Aorta (tissue), 5 donors: ENCODE measurements at regions not wholly inside any gene's neighbourhood (a gene's known extent, or its start where the extent isn't known, plus 50 kb on each side); places are given as distances from the start of the nearest gene placed in this dataset.

Experiments
- ATAC-seq: fragments of 200-7000 bp; cut with Tn5 transposase; one replicate; pipeline ENCODE4 v1.9.1; 2022; ENCODE audit warnings: moderate library complexity; ENCODE audit not compliant: low FRiP score
- DNase-seq, 2 donors: peaks; one replicate each; pipeline ENCODE4 v3.0.0-alpha.2; 2020
- H3K27ac ChIP-seq, 2 donors: one replicate each; pipeline ENCODE4 v1.5.1; 2013; ENCODE audit warnings: low read length in 2 of 2, mild to moderate bottlenecking in 2 of 2, moderate library complexity in 2 of 2, control low read depth in 1 of 2, inconsistent platforms in 1 of 2, low read depth in 1 of 2
- H3K27me3 ChIP-seq, 2 donors: one replicate each; pipeline ENCODE4 v1.6.1; 2013; ENCODE audit warnings: control low read depth in 1 of 2, low read length in 1 of 2, mild to moderate bottlenecking in 1 of 2, moderate library complexity in 1 of 2; ENCODE audit not compliant: insufficient read depth in 2 of 2, control insufficient read depth in 1 of 2
- H3K36me3 ChIP-seq, 2 donors: one replicate each; pipeline ENCODE4 v1.6.1; 2013; ENCODE audit warnings: control low read depth in 1 of 2, low read length in 1 of 2, mild to moderate bottlenecking in 1 of 2; ENCODE audit not compliant: insufficient read depth in 2 of 2, control insufficient read depth in 1 of 2
- H3K4me1 ChIP-seq, 2 donors: one replicate each; pipeline ENCODE4 v1.6.1; 2013; ENCODE audit warnings: low read length in 2 of 2, control low read depth in 1 of 2, mild to moderate bottlenecking in 1 of 2, moderate library complexity in 1 of 2; ENCODE audit not compliant: insufficient read depth in 2 of 2, control insufficient read depth in 1 of 2
- H3K4me3 ChIP-seq, 2 donors: one replicate each; pipeline ENCODE4 v1.5.1; 2013; ENCODE audit warnings: low read length in 2 of 2, control low read depth in 1 of 2, mild to moderate bottlenecking in 1 of 2
- H3K9me3 ChIP-seq: one replicate; pipeline ENCODE4 v1.6.1; 2013; ENCODE audit warnings: mild to moderate bottlenecking, low read length; ENCODE audit not compliant: control insufficient read depth
- WGBS, 2 donors: extraction: QIAGEN DNeasy Blood & Tissue Kit; methylation state at CpG; one replicate each; pipeline ENCODE4 v1.1.7; 2013; 5-methylcytosine and 5-hydroxymethylcytosine counted together
- intact Hi-C, 2 donors: fragments of 100-400 bp; cut with DNase I; formaldehyde crosslinking; loops; one replicate each; pipeline versions ENCODE4 v1.14.2 to v1.15.0; 2022
- donor health status: healthy with polysubstance abuse.
- donor health status: Bipolar disorder and iron deficiency.
- donor health status: DM: no; HTN: no; CAD: no.
- donor health status: DM: no; HTN: no; CAD: no.
- donor health status: DM: yes; HTN: yes; CAD: no.

DNA sequence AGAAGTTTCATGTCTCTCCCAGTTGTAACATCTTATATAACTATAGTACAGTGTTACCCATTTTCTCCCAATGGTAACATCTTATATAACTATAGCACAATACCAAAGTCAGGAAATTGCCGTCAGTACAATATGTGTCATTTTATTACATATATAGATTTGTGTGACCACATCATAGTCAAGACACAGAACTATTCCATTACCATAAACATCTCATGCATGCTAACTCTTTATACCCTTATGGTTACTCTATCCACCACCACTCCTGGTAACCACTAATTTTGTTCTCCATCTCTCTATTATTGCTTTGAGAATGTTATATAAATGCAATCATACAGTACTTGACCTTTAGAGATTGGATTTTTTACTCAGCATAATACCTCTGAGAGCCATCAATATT, 120.7 kb downstream of the BACH1 start:
- 85 to 89% methylated on average over 1 of the region's 1 CpG for WGBS, 2 donors
- ATAC-seq: no peak
- intact Hi-C loops: no loop called here

DNA sequence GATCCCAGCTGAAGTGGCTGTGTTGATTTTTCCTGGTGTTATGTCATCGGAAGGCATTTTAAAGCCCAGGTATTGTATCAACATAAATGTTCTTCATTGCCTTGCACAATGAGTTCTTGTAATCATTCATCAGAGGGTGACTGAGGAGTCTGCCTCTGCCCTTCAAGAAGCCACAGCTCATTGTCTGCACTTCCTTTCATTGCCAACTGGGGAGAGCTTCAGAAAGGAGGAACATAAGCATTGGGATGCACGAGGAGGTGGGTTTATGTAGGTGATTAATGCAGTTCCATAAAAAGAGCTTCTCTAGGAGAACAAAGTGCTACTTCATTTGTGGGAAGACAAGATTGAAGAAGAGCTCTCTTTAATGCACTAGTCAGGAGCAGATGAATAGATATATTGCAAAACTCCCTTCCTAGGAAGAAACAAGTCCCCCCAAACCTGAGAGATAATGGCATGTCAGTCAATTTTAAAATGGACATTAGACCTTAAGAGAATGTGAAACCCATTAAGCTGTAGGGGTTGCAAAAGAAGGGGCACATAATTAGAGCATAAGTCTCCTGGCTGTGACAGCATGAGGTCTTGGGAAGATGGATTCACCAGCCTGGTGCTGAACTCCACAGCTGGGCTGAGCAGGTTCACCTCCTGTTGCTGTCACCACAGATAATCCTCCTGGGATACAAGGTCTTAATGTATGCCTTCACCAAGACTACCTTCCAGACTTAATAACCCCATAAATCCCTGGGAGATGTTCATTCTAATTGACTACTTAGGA, 124.6 kb downstream of the BACH1 start:
- 74 to 84% methylated on average over 2 of the region's 2 CpGs for WGBS, 2 donors
- Histone ChIP-seq H3K27ac (no peak overlapping the region), H3K4me1 (no peaks in the 10 kb centered on the region), H3K36me3 (no peaks in the 10 kb centered on the region), H3K27me3 (no peaks in the 10 kb centered on the region), H3K4me3 (no peak overlapping the region), H3K9me3 (no peaks in the 10 kb centered on the region)
- ATAC-seq (no peak), DNase-seq (no peak)
- intact Hi-C loops: no loop called here

More for the DNA sequence above, 120.7 kb downstream of the BACH1 start:
- no peak overlapping the region for H3K4me3 ChIP-seq
- H3K27ac ChIP-seq: no peak overlapping the region
- no peaks in the 10 kb centered on the region for H3K27me3 ChIP-seq
- no peaks in the 10 kb centered on the region for H3K36me3 ChIP-seq
- peaks cover 2% of the 10 kb centered on the region for H3K9me3 ChIP-seq
- H3K4me1 ChIP-seq: no peaks in the 10 kb centered on the region
- no peak for DNase-seq

DNA sequence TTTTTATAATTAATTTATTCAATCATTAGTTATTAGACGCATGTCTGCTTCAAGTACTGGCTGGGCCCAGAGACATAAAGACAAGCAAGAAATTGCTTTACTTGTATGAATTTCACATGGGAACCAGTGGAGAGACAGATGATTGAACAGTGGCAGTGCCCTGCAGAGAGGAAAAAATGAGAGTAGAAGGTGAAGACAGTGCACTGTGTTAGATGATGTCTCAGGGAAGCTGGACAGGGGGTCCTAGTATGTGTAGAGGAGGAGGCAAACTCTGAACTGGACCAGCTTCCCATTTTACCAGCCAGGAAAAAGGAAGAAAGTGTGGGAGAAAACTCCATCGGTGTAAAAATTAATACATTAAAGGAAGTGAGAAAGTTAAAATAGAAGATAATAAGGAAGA, 126.0 kb downstream of the BACH1 start:
- no peaks in the 10 kb centered on the region for H3K9me3 ChIP-seq
- no peaks in the 10 kb centered on the region for H3K36me3 ChIP-seq
- H3K4me3 ChIP-seq: no peak overlapping the region
- H3K27ac ChIP-seq: no peak overlapping the region
- intact Hi-C loops: no loop called here
- no peak for DNase-seq
- ATAC-seq: no peak
- 75 to 93% methylated on average over 2 of the region's 2 CpGs for WGBS, 2 donors
- no peaks in the 10 kb centered on the region for H3K4me1 ChIP-seq
- H3K27me3 ChIP-seq: no peaks in the 10 kb centered on the region

DNA sequence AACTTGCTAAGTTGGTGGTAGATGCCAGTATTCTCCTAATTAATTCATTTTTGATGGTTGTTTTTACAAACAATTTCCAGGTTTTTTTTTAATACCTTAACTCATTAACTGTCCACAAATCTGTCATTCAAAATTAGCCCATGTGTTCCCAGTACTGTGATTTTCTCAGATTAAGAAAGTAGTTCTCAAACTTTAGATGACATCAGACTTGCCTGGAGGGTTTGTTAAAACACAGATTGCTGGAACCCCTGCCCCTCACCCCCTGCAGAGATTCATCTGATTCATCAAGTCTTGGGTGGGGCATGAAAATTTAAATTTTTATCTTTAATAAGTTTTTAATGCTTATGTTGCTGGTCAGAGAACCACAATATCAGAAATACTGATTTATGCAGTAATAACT, 130.5 kb downstream of the BACH1 start:
- H3K9me3 ChIP-seq: no peaks in the 10 kb centered on the region
- H3K4me1 ChIP-seq: no peaks in the 10 kb centered on the region
- no peak overlapping the region for H3K27ac ChIP-seq
- intact Hi-C loops: no loop called here
- H3K27me3 ChIP-seq: no peaks in the 10 kb centered on the region
- H3K36me3 ChIP-seq: no peaks in the 10 kb centered on the region
- H3K4me3 ChIP-seq: no peak overlapping the region
- DNase-seq: no peak
- ATAC-seq: no peak

DNA sequence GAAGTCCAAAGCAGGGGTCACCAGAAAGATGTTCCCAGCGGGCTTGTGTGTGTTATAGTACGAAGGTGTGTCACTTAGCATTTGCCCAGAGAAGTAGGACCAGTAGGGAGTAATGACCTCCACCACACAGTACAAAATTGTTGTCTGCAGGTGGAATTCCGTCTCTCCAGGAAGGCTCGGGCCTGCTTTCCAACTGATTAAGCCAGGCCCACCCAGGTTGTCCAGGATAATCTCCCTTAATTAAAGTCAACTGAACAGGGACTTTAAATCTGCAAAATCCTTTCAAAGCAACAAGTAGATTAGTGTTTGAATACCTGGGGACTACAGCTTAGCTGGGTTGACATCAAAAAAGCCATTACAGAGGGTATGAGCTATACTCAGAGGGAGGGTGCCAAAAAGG, 131.3 kb downstream of the BACH1 start:
- no peaks in the 10 kb centered on the region for H3K36me3 ChIP-seq
- ATAC-seq: no peak
- H3K27me3 ChIP-seq: no peaks in the 10 kb centered on the region
- intact Hi-C loops: no loop called here
- H3K27ac ChIP-seq: no peak overlapping the region
- WGBS, 2 donors: 95% methylated on average over 4 of the region's 4 CpGs
- H3K4me3 ChIP-seq: no peak overlapping the region
- no peaks in the 10 kb centered on the region for H3K9me3 ChIP-seq
- DNase-seq: no peak
- no peaks in the 10 kb centered on the region for H3K4me1 ChIP-seq

DNA sequence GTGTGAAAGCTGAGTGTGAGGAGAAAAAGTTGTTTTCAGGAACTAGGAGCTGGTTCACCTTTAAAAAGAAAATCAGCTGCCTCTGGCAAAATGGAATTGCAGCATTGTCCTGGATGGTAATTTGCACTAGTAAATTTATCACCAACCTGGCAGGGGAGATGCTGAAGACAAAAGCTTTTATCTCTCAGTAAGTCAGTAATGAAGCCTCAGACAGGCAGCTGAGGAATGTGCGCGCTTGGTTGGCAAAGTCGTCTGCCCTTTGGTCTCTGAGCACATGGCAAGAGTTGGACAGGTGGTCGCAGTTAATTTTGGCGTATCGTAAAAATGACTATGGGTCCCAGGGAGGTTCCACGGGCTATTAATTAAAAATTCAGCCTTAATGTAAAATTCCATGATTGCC, 131.9 kb downstream of the BACH1 start:
- H3K4me1 ChIP-seq: no peaks in the 10 kb centered on the region
- 85% methylated on average over 7 of the region's 7 CpGs for WGBS, 2 donors
- no peak overlapping the region for H3K4me3 ChIP-seq
- H3K9me3 ChIP-seq: no peaks in the 10 kb centered on the region
- no peak for ATAC-seq
- no peak for DNase-seq
- H3K27ac ChIP-seq: no peak overlapping the region
- H3K27me3 ChIP-seq: no peaks in the 10 kb centered on the region
- H3K36me3 ChIP-seq: no peaks in the 10 kb centered on the region
- intact Hi-C loops: no loop called here

DNA sequence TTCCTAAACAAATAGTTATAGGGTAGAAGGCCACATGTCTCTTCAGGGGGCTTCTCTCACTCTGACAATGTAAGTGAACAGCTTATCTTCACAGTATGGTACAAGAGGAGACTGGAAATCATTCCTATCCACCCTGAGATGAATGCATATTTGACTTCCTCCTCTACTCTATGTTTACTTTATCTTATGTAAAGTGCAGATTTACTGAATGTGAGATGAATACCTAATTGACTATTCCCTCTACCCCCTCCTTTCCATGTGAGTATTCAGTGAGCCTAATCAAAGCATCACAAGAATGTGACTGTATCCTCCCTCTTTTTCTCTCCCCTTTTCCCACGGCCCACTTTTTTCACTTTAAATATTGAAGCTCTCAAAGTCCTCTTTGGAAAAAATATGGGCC, 132.5 kb downstream of the BACH1 start:
- Histone ChIP-seq H3K36me3 (no peaks in the 10 kb centered on the region), H3K27me3 (no peaks in the 10 kb centered on the region), H3K4me3 (no peak overlapping the region), H3K4me1 (no peaks in the 10 kb centered on the region), H3K27ac (no peak overlapping the region), H3K9me3 (no peaks in the 10 kb centered on the region)
- ATAC-seq (no peak), DNase-seq (no peak)
- intact Hi-C loops: no loop called here
- WGBS, 2 donors: 56 to 69% methylated on average over 1 of the region's 1 CpG

DNA sequence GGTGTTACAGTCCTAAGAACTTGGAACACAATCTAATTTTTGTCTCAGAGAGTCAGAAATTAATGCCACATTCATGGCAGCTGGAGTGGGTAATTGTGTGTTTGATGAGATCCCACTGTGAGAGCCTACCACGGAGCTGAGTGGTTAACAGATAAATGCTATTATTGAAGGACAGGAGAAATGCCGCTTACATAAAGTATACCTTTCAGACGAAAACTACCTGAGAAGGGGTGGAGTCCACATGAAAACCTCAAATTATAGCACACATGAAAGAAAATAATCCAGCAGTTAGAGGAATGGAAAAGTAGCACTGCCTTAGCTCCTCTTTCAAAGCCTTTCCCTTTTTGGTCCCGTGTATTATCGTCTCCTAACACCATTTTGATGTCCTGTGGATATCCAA, 133.0 kb downstream of the BACH1 start:
- no peak overlapping the region for H3K4me3 ChIP-seq
- H3K27ac ChIP-seq: no peak overlapping the region
- H3K36me3 ChIP-seq: no peaks in the 10 kb centered on the region
- WGBS, 2 donors: 94 to 96% methylated on average over 5 of the region's 5 CpGs
- no peaks in the 10 kb centered on the region for H3K27me3 ChIP-seq
- H3K4me1 ChIP-seq: no peaks in the 10 kb centered on the region
- DNase-seq: no peak
- no peak for ATAC-seq
- H3K9me3 ChIP-seq: no peaks in the 10 kb centered on the region
- intact Hi-C loops: no loop called here

DNA sequence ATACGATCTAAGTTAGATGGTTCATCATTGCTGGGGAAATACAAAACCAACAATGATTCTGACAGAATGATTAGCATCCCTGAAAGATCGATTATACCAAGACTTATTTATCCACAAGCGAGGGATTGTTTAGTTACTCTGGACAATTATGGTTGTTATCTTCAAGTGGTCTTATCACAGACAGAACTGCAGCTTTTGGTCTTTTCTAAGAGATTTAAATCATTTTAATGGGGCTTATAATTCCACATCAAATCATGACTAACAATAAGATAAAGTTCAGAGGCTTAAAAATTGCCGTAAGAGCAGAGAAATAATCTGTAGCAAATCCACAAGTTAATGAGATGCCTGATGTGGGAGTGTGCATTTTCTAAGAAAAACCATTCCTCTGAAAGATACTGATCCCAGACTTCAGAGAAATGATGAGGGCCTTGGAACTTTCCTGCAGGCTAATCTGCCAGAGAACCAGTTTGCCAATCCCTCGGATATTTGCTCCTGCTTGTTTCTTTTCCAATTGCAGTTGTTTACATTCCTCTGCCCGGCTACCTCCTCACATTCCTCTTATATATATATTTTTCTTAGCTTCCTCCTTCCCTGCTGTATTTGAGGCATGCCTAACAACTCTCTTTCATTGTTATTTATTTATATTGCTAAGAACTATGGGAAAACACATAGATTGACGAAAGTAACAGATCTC, 134.8 kb downstream of the BACH1 start:
- no peak for ATAC-seq

More for the DNA sequence above, 134.8 kb downstream of the BACH1 start:
- intact Hi-C loops: no loop called here
- H3K4me1 ChIP-seq: no peaks in the 10 kb centered on the region
- H3K4me3 ChIP-seq: no peak overlapping the region
- no peaks in the 10 kb centered on the region for H3K27me3 ChIP-seq
- no peak overlapping the region for H3K27ac ChIP-seq
- no peaks in the 10 kb centered on the region for H3K9me3 ChIP-seq
- no peaks in the 10 kb centered on the region for H3K36me3 ChIP-seq
- WGBS, 2 donors: 66 to 67% methylated on average over 7 of the region's 7 CpGs
- DNase-seq: no peak
